Kidney (tissue), 13 donors: ENCODE measurements at regions not wholly inside any gene's neighbourhood (a gene's known extent, or its start where the extent isn't known, plus 50 kb on each side); places are given as distances from the start of the nearest gene placed in this dataset.

Experiments used
- DNase-seq, 5 donors: peaks; one replicate each; pipeline ENCODE4 v3.0.0-alpha.2; 2013 to 2020
- FAIRE-seq: peaks from 2 replicates; lab custom pipeline; 2012; peaks lifted over from hg19 to GRCh38; lab: Jason Lieb, UNC
- H3K27ac ChIP-seq, 2 donors: one replicate each; pipeline ENCODE4 v1.7.0; 2013; ENCODE audit warnings: low read depth in 2 of 2, low read length in 2 of 2, inconsistent platforms in 1 of 2
- H3K27me3 ChIP-seq: one replicate; pipeline ENCODE4 v1.7.1; 2013; ENCODE audit warnings: low read length, inconsistent platforms; ENCODE audit not compliant: control insufficient read depth, insufficient read depth
- H3K36me3 ChIP-seq, 3 donors: one replicate each; pipeline versions ENCODE4 v1.7.0 to v1.7.1; 2013; ENCODE audit warnings: low read length in 3 of 3, control low read depth in 1 of 3, inconsistent platforms in 1 of 3; ENCODE audit not compliant: insufficient read depth in 3 of 3, control insufficient read depth in 2 of 3
- H3K4me1 ChIP-seq, 3 donors: one replicate each; pipeline versions ENCODE4 v1.7.0 to v1.7.1; 2013; ENCODE audit warnings: low read length in 3 of 3, inconsistent platforms in 1 of 3, low read depth in 1 of 3; ENCODE audit not compliant: control insufficient read depth in 2 of 3, insufficient read depth in 2 of 3
- H3K4me3 ChIP-seq, 3 donors: one replicate each; pipeline versions ENCODE4 v1.7.0 to v1.8.1; 2013; ENCODE audit warnings: low read length in 3 of 3, control low read depth in 1 of 3, inconsistent platforms in 1 of 3
- H3K9ac ChIP-seq, 3 donors: one replicate each; pipeline versions ENCODE4 v1.7.0 to v1.7.1; 2013; ENCODE audit warnings: low read length in 3 of 3, control low read depth in 1 of 3, inconsistent platforms in 1 of 3
- H3K9me3 ChIP-seq, 3 donors: one replicate each; pipeline versions ENCODE4 v1.7.0 to v1.7.1; 2013; ENCODE audit warnings: low read length in 3 of 3, control low read depth in 1 of 3, inconsistent platforms in 1 of 3; ENCODE audit not compliant: control insufficient read depth in 2 of 3, insufficient read depth in 1 of 3
- intact Hi-C: fragments of 100-400 bp; cut with DNase I; formaldehyde crosslinking; loops from one replicate; pipeline ENCODE4 v1.11.1; 2022
- TF ChIP-seq, protein P1 (sequence below): IDR thresholded peaks from 3 replicates; pipeline ENCODE4 v1.5.1; 2012; ENCODE audit warnings: mild to moderate bottlenecking, moderate library complexity, borderline replicate concordance; ENCODE audit not compliant: insufficient read depth; ENCODE audit errors: extremely low read depth
- donor health status: control.
- donor health status: control.
- donor health status: control.
- donor health status: control.
- donor health status: control.
- donor health status: DM: yes; HTN: yes; CAD: no.
- donor health status: Normal renal cell carcinoma (clear cell type).

DNA sequence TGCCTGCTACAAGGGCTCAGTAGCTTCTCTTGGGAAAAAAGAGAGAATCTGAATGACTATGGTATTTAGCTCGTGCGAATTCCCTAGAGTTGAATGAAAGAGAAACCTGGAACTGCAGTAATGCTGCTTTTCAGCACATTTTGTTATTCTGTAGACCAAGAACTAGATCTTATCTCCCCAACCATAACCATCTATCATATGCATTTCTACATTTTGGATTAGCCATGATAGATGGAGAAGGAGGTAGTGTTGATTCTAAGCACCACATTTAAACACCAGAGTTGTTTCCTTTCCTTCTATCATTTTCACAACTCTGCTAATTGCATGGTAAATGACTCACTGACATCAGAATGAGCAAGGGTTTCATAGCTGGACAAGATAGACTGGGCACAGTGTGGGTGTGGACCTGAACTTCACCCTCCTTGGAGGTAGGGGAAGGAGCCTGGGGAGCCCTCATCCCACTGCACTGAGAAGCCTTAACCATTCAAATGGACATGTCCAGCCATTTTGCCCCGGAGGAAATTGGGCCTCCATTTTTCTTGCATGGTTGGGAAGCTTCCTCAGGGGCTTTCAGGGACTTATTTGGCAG lies 55.3 kb upstream of the BMPER start:
- H3K9me3 ChIP-seq: no peaks in the 10 kb centered on the region
- H3K27ac ChIP-seq: no peak overlapping the region
- no peak overlapping the region for H3K4me3 ChIP-seq
- intact Hi-C loops: no loop called here
- no peaks in the 10 kb centered on the region for H3K36me3 ChIP-seq
- H3K4me1 ChIP-seq: no peaks in the 10 kb centered on the region
- H3K27me3 ChIP-seq: no peaks in the 10 kb centered on the region
- no peak overlapping the region for H3K9ac ChIP-seq
- no peak for DNase-seq
- no peak for FAIRE-seq
- TF ChIP-seq, protein P1, sequence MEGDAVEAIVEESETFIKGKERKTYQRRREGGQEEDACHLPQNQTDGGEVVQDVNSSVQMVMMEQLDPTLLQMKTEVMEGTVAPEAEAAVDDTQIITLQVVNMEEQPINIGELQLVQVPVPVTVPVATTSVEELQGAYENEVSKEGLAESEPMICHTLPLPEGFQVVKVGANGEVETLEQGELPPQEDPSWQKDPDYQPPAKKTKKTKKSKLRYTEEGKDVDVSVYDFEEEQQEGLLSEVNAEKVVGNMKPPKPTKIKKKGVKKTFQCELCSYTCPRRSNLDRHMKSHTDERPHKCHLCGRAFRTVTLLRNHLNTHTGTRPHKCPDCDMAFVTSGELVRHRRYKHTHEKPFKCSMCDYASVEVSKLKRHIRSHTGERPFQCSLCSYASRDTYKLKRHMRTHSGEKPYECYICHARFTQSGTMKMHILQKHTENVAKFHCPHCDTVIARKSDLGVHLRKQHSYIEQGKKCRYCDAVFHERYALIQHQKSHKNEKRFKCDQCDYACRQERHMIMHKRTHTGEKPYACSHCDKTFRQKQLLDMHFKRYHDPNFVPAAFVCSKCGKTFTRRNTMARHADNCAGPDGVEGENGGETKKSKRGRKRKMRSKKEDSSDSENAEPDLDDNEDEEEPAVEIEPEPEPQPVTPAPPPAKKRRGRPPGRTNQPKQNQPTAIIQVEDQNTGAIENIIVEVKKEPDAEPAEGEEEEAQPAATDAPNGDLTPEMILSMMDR: no peak

DNA sequence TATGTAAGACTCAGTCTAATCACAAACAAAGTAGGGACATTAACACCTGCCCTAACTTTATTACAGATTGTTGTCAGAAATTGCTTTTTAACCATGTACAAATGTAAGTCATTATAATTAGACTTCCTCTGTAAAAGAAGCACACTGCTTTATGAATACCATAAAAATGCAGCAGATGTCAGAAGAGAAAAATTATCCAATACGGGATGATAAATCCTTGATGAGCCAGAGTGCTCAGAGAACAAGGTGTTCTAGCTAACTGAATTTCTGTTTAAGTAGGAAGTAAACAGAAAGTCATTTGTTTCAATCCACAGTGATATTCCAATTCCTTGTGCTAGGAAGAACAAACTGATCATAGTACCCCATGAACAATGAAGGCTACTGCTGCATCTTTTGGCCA lies 54.6 kb upstream of the BMPER start:
- H3K9ac ChIP-seq: no peak overlapping the region
- H3K27me3 ChIP-seq: no peaks in the 10 kb centered on the region
- intact Hi-C loops: no loop called here
- DNase-seq (no peak), FAIRE-seq (no peak)
- no peaks in the 10 kb centered on the region for H3K9me3 ChIP-seq
- H3K27ac ChIP-seq: no peak overlapping the region
- no peak overlapping the region for H3K4me3 ChIP-seq
- TF ChIP-seq, protein P1: no peak
- no peaks in the 10 kb centered on the region for H3K36me3 ChIP-seq
- H3K4me1 ChIP-seq: no peaks in the 10 kb centered on the region

DNA sequence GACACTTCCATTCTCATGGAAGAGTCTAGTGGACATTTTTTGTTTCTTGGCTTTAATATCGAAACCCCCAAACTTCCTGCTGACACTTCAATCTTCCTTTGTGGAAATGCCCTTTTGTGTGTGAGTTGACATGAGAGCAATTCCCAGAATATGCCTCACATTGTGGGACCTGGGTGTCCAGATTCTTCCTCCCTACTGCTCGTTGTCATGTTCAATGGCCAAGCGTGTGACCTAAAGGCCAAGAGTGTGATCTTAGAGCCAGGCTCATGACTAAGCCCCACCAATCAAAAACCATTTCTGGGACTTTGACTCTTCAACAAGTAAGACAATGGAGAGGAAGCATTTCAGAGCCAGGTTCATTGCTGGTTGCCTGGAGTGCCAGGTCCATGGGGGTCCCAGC lies 52.5 kb upstream of the BMPER start:
- Histone ChIP-seq H3K4me1 (no peaks in the 10 kb centered on the region), H3K36me3 (no peaks in the 10 kb centered on the region), H3K9ac (no peak overlapping the region), H3K27ac (no peak overlapping the region), H3K4me3 (no peak overlapping the region), H3K9me3 (no peaks in the 10 kb centered on the region), H3K27me3 (no peaks in the 10 kb centered on the region)
- no peak for DNase-seq
- intact Hi-C loops: no loop called here
- no peak for FAIRE-seq
- TF ChIP-seq, protein P1: no peak
